WTC11 (cell line): ENCODE measurements at regions not wholly inside any gene's neighbourhood (a gene's known extent, or its start where the extent isn't known, plus 50 kb on each side); places are given as distances from the start of the nearest gene placed in this dataset.
"Not testable (repeated sequence)": the region's sequence is repeated elsewhere in the genome, so short reads cannot be mapped to it uniquely, and the experiment has no call there.

Experiments used
- CREM ChIP-seq: sonication (generic); formaldehyde crosslinking; IDR thresholded peaks from 2 replicates; pipeline ENCODE4 v1.8.1; 2022; ENCODE audit warnings: mild to moderate bottlenecking, missing genetic modification reagents, moderate library complexity
- CTCF ChIP-seq: fragments of 200-600 bp; IDR thresholded peaks from 2 replicates; pipeline ENCODE4 v1.8.0; 2022; ENCODE audit warnings: antibody characterized with exemption
- FOXJ3 ChIP-seq: sonication (generic); formaldehyde crosslinking; IDR thresholded peaks from 2 replicates; pipeline ENCODE4 v1.9.0; 2021; ENCODE audit warnings: missing genetic modification reagents, mild to moderate bottlenecking, borderline replicate concordance
- MAX ChIP-seq: sonication (generic); formaldehyde crosslinking; IDR thresholded peaks from 2 replicates; pipeline ENCODE4 v1.8.0; 2022; ENCODE audit warnings: mild to moderate bottlenecking, missing genetic modification reagents
- STAT6 ChIP-seq: sonication (generic); formaldehyde crosslinking; conservative IDR thresholded peaks from 2 replicates; pipeline ENCODE4 v1.8.1; 2023; ENCODE audit warnings: mild to moderate bottlenecking, low read depth, missing genetic modification reagents, moderate library complexity
- TCF7 ChIP-seq: sonication (generic); formaldehyde crosslinking; IDR thresholded peaks from 2 replicates; pipeline ENCODE4 v1.8.0; 2022; ENCODE audit warnings: mild to moderate bottlenecking, low read depth, missing genetic modification reagents, moderate library complexity
- TEAD1 ChIP-seq: sonication (generic); formaldehyde crosslinking; IDR thresholded peaks from 2 replicates; pipeline ENCODE4 v1.8.0; 2022; ENCODE audit warnings: mild to moderate bottlenecking, missing genetic modification reagents
- TEAD4 ChIP-seq: sonication (generic); formaldehyde crosslinking; IDR thresholded peaks from 2 replicates; pipeline ENCODE4 v1.8.0; 2022; ENCODE audit warnings: mild to moderate bottlenecking, missing genetic modification reagents
- ZNF121 ChIP-seq: sonication (generic); formaldehyde crosslinking; IDR thresholded peaks from 2 replicates; pipeline ENCODE4 v1.8.0; 2023; ENCODE audit warnings: missing genetic modification reagents
- ZNF263 ChIP-seq: sonication (generic); formaldehyde crosslinking; IDR thresholded peaks from 2 replicates; pipeline ENCODE4 v1.8.1; 2022; ENCODE audit warnings: low read depth, mild to moderate bottlenecking, moderate library complexity, missing genetic modification reagents
- ZNF317 ChIP-seq: sonication (generic); formaldehyde crosslinking; IDR thresholded peaks from 2 replicates; pipeline ENCODE4 v1.8.1; 2023; ENCODE audit warnings: low read depth, mild to moderate bottlenecking, moderate library complexity, missing genetic modification reagents, borderline replicate concordance
- TF ChIP-seq, protein P1 (sequence below): sonication (generic); formaldehyde crosslinking; IDR thresholded peaks from 2 replicates; pipeline ENCODE4 v1.8.1; 2023; ENCODE audit warnings: mild to moderate bottlenecking, missing genetic modification reagents
- TF ChIP-seq, protein P2 (sequence below): sonication (generic); formaldehyde crosslinking; IDR thresholded peaks from 2 replicates; pipeline ENCODE4 v1.8.1; 2022; ENCODE audit warnings: low read depth, missing genetic modification reagents, borderline replicate concordance

DNA sequence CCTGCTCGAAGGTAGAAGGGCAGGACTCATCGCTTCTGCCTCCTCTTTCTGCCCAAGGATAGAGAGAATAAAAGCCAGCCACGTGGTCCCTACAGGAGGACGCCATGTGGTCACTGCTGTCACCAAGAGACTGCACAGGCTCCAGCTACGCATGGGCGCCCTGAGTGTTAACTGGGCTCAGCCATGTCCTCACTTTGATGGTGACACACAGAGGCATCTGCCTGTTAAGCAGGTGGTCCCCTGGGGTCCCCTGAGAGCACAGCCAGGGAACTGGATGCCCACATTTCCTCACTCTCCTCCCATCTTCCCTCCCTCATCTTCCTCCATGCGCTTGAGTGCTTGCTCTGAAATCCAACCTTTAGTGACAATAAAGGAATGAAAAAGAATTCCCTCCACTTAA is 152.6 kb downstream of the LAT start:
- not testable (repeated sequence) for TF ChIP-seq CTCF; STAT6 (CRISPR knock-in tag); CREM (CRISPR knock-in tag); TEAD1 (CRISPR knock-in tag); TCF7 (CRISPR knock-in tag); TEAD4 (CRISPR knock-in tag); ZNF121 (CRISPR knock-in tag); FOXJ3; MAX (CRISPR knock-in tag); ZNF263 (CRISPR knock-in tag); ZNF317
- TF ChIP-seq, protein P1, sequence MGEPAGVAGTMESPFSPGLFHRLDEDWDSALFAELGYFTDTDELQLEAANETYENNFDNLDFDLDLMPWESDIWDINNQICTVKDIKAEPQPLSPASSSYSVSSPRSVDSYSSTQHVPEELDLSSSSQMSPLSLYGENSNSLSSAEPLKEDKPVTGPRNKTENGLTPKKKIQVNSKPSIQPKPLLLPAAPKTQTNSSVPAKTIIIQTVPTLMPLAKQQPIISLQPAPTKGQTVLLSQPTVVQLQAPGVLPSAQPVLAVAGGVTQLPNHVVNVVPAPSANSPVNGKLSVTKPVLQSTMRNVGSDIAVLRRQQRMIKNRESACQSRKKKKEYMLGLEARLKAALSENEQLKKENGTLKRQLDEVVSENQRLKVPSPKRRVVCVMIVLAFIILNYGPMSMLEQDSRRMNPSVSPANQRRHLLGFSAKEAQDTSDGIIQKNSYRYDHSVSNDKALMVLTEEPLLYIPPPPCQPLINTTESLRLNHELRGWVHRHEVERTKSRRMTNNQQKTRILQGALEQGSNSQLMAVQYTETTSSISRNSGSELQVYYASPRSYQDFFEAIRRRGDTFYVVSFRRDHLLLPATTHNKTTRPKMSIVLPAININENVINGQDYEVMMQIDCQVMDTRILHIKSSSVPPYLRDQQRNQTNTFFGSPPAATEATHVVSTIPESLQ (CRISPR knock-in tag), result not testable (repeated sequence)
- TF ChIP-seq, protein P2, sequence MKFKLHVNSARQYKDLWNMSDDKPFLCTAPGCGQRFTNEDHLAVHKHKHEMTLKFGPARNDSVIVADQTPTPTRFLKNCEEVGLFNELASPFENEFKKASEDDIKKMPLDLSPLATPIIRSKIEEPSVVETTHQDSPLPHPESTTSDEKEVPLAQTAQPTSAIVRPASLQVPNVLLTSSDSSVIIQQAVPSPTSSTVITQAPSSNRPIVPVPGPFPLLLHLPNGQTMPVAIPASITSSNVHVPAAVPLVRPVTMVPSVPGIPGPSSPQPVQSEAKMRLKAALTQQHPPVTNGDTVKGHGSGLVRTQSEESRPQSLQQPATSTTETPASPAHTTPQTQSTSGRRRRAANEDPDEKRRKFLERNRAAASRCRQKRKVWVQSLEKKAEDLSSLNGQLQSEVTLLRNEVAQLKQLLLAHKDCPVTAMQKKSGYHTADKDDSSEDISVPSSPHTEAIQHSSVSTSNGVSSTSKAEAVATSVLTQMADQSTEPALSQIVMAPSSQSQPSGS, result not testable (repeated sequence)
